ENCODE measurements at regions not wholly inside any gene's neighbourhood (a gene's known extent, or its start where the extent isn't known, plus 50 kb on each side); places are given as distances from the start of the nearest gene placed in this dataset.

DNA sequence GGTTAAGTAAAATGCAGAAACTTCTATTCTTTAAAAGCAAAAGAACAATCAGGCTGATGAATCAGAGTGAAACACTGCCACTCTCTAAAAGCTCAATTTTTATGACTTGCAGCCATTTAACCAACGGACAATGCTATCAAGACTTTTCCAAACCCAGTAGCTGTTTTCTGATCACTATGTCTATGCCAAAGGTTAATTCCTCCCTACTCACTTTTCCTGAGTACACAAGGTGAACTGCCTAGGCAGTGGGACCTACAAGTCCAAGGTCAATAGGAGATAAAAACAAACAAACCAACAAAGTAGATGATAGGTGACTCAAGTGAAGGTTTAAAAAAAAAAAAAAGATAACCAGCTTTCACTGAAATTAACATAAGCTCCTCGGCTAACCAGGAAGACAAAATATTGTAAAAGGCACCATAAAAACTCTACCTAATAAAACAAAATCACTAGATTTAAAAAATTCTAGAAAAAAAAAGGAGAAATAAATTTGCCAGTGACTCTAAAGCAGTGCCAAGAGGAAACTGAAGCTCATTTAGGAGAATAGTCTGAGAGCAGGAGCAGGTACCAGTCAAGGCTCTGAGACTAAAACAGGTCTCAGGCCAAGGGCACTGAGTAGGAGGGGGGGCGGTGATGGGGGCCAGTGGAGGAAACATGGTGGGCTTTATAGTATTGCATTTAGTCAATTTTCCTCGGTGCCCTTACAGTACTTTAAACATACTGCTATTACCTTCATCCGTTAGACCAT is 134.1 kb upstream of the DLGAP1 start:
- H3K36me3 Mint-ChIP-seq, result peaks cover 14% of the 10 kb centered on the region
- Histone ChIP-seq H3K36me3 (ENCODE audit: control insufficient read depth, insufficient read depth, low read length) (no peaks in the 10 kb centered on the region), H3K27me3 (ENCODE audit: control insufficient read depth, insufficient read depth, low read length) (no peaks in the 10 kb centered on the region), H3K4me1 (ENCODE audit: control insufficient read depth, insufficient read depth, low read length) (no peaks in the 10 kb centered on the region), H3K9me3 (ENCODE audit: control insufficient read depth, insufficient read depth, low read length) (peaks cover 4% of the 10 kb centered on the region), H3K27ac (ENCODE audit: low read length) (no peak overlapping the region), H3K4me3 (ENCODE audit: low read length) (no peak overlapping the region)
- no peak overlapping the region for H3K27ac Mint-ChIP-seq
- no peaks in the 10 kb centered on the region for H3K4me1 Mint-ChIP-seq
- DNase-seq (no peak), ATAC-seq (no peak)
- H3K4me3 Mint-ChIP-seq, result no peak overlapping the region
- no peaks in the 10 kb centered on the region for H3K27me3 Mint-ChIP-seq (ENCODE audit: low read depth in 2 of 2)
- intact Hi-C loops (cut with micrococcal nuclease), result no loop called here
- TF ChIP-seq, protein P1, sequence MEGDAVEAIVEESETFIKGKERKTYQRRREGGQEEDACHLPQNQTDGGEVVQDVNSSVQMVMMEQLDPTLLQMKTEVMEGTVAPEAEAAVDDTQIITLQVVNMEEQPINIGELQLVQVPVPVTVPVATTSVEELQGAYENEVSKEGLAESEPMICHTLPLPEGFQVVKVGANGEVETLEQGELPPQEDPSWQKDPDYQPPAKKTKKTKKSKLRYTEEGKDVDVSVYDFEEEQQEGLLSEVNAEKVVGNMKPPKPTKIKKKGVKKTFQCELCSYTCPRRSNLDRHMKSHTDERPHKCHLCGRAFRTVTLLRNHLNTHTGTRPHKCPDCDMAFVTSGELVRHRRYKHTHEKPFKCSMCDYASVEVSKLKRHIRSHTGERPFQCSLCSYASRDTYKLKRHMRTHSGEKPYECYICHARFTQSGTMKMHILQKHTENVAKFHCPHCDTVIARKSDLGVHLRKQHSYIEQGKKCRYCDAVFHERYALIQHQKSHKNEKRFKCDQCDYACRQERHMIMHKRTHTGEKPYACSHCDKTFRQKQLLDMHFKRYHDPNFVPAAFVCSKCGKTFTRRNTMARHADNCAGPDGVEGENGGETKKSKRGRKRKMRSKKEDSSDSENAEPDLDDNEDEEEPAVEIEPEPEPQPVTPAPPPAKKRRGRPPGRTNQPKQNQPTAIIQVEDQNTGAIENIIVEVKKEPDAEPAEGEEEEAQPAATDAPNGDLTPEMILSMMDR (IDR thresholded peaks at IDR 0.05), result no peak
- 60% methylated on average over 1 of the region's 5 CpGs for WGBS (ENCODE audit: insufficient coverage)
- H3K9me3 Mint-ChIP-seq, result peaks cover 11 to 13% of the 10 kb centered on the region in 2 donors

GRCh38 chr18:4587204-4587603 is 132.1 kb upstream of the DLGAP1 start:
- no peak overlapping the region for H3K27ac Mint-ChIP-seq
- intact Hi-C loops (cut with micrococcal nuclease), result no loop called here
- Histone ChIP-seq H3K27ac (ENCODE audit: low read length) (no peak overlapping the region), H3K36me3 (ENCODE audit: control insufficient read depth, insufficient read depth, low read length) (no peaks in the 10 kb centered on the region), H3K4me1 (ENCODE audit: control insufficient read depth, insufficient read depth, low read length) (no peaks in the 10 kb centered on the region), H3K4me3 (ENCODE audit: low read length) (no peak overlapping the region), H3K27me3 (ENCODE audit: control insufficient read depth, insufficient read depth, low read length) (no peaks in the 10 kb centered on the region), H3K9me3 (ENCODE audit: control insufficient read depth, insufficient read depth, low read length) (peaks cover 4% of the 10 kb centered on the region)
- H3K4me1 Mint-ChIP-seq, result no peaks in the 10 kb centered on the region
- no peak overlapping the region for H3K4me3 Mint-ChIP-seq
- TF ChIP-seq, protein P1 (IDR thresholded peaks at IDR 0.05), result no peak
- peaks cover 18% of the 10 kb centered on the region for H3K36me3 Mint-ChIP-seq
- no peaks in the 10 kb centered on the region for H3K27me3 Mint-ChIP-seq (ENCODE audit: low read depth in 2 of 2)
- no peak for DNase-seq
- H3K9me3 Mint-ChIP-seq, result peaks cover 12 to 17% of the 10 kb centered on the region in 2 donors
- ATAC-seq, result no peak

DNA sequence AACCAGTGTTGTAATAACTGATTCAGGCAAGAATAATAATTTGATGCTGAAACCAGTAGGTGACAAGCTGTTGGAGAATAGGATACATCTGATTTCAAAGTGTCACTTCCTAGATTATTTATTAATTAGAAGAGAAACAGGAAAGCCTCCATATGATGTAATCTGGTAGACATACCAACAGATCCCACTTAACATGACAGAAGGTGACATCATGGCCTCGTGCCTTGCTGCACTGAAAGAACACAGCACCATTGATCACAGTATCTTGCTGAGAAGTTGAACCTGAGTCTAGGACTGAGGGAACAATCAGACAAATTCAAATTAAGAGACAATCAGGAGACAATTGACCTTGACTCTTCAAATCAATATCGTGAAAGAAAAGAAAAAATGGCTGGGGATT is 131.6 kb upstream of the DLGAP1 start:
- Histone ChIP-seq H3K27me3 (ENCODE audit: control insufficient read depth, insufficient read depth, low read length) (no peaks in the 10 kb centered on the region), H3K4me3 (ENCODE audit: low read length) (no peak overlapping the region), H3K36me3 (ENCODE audit: control insufficient read depth, insufficient read depth, low read length) (no peaks in the 10 kb centered on the region), H3K9me3 (ENCODE audit: control insufficient read depth, insufficient read depth, low read length) (peaks cover 7% of the 10 kb centered on the region), H3K4me1 (ENCODE audit: control insufficient read depth, insufficient read depth, low read length) (no peaks in the 10 kb centered on the region), H3K27ac (ENCODE audit: low read length) (no peak overlapping the region)
- TF ChIP-seq, protein P1 (IDR thresholded peaks at IDR 0.05), result no peak
- WGBS (ENCODE audit: insufficient coverage), result 55% methylated on average over 2 of the region's 2 CpGs
- Mint-ChIP-seq H3K4me3 (no peak overlapping the region), H3K4me1 (no peaks in the 10 kb centered on the region), H3K9me3 (peaks cover 16 to 21% of the 10 kb centered on the region in 2 donors), H3K27ac (no peak overlapping the region), H3K27me3 (ENCODE audit: low read depth in 2 of 2) (no peaks in the 10 kb centered on the region), H3K36me3 (peaks cover 23% of the 10 kb centered on the region)
- no peak for ATAC-seq
- DNase-seq, result no peak
- intact Hi-C loops (cut with micrococcal nuclease), result no loop called here

All from natural killer cell (primary cell).